Nephron progenitor cell (in vitro differentiated cells): ENCODE measurements at regions not wholly inside any gene's neighbourhood (a gene's known extent, or its start where the extent isn't known, plus 50 kb on each side); places are given as distances from the start of the nearest gene placed in this dataset.

ENCODE experiments used
- DNase-seq: peaks from one replicate; pipeline ENCODE4 v3.0.0; 2021
- H3K27ac Mint-ChIP-seq: 2 replicates; pipeline ENCODE4 v1.8.0; 2021; ENCODE audit warnings: mild to moderate bottlenecking, moderate library complexity, mixed read lengths
- H3K27me3 Mint-ChIP-seq: 2 replicates; pipeline ENCODE4 v1.8.0; 2021; ENCODE audit warnings: mild to moderate bottlenecking, low read depth, mixed read lengths; ENCODE audit not compliant: poor library complexity
- H3K36me3 Mint-ChIP-seq: 2 replicates; pipeline ENCODE4 v1.8.0; 2021; ENCODE audit warnings: low read depth, mixed read lengths
- H3K4me1 Mint-ChIP-seq: 2 replicates; pipeline ENCODE4 v1.8.0; 2021; ENCODE audit warnings: mixed read lengths
- H3K4me3 Mint-ChIP-seq: 2 replicates; pipeline ENCODE4 v1.8.0; 2021; ENCODE audit warnings: mild to moderate bottlenecking, moderate library complexity, mixed read lengths
- H3K9me3 Mint-ChIP-seq: 2 replicates; pipeline ENCODE4 v1.8.0; 2021; ENCODE audit warnings: mild to moderate bottlenecking, moderate library complexity, mixed read lengths
- TF ChIP-seq, protein P1 (sequence below): fragments of 200-600 bp; sonication (generic); IDR thresholded peaks from 2 replicates; pipeline ENCODE4 v1.5.0; 2021; ENCODE audit warnings: antibody characterized with exemption

- TF ChIP-seq, protein P1, sequence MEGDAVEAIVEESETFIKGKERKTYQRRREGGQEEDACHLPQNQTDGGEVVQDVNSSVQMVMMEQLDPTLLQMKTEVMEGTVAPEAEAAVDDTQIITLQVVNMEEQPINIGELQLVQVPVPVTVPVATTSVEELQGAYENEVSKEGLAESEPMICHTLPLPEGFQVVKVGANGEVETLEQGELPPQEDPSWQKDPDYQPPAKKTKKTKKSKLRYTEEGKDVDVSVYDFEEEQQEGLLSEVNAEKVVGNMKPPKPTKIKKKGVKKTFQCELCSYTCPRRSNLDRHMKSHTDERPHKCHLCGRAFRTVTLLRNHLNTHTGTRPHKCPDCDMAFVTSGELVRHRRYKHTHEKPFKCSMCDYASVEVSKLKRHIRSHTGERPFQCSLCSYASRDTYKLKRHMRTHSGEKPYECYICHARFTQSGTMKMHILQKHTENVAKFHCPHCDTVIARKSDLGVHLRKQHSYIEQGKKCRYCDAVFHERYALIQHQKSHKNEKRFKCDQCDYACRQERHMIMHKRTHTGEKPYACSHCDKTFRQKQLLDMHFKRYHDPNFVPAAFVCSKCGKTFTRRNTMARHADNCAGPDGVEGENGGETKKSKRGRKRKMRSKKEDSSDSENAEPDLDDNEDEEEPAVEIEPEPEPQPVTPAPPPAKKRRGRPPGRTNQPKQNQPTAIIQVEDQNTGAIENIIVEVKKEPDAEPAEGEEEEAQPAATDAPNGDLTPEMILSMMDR = no peak
- H3K27me3 Mint-ChIP-seq = peaks cover 9% of the 10 kb centered on the region
- no peak overlapping the region for H3K4me3 Mint-ChIP-seq
- H3K9me3 Mint-ChIP-seq = no peaks in the 10 kb centered on the region
- DNase-seq = no peak
- no peak overlapping the region for H3K27ac Mint-ChIP-seq
- no peaks in the 10 kb centered on the region for H3K36me3 Mint-ChIP-seq
- H3K4me1 Mint-ChIP-seq = no peaks in the 10 kb centered on the region
Observed at GRCh38 chr10:107686095-107686494, 521.6 kb upstream of the SORCS1 start.

GRCh38 chr10:107671960-107672359, 507.5 kb upstream of the SORCS1 start:
- TF ChIP-seq, protein P1 = no peak
- Mint-ChIP-seq H3K27me3 (no peaks in the 10 kb centered on the region), H3K4me1 (no peaks in the 10 kb centered on the region), H3K36me3 (no peaks in the 10 kb centered on the region), H3K27ac (no peak overlapping the region), H3K9me3 (no peaks in the 10 kb centered on the region), H3K4me3 (no peak overlapping the region)
- DNase-seq = no peak

DNA sequence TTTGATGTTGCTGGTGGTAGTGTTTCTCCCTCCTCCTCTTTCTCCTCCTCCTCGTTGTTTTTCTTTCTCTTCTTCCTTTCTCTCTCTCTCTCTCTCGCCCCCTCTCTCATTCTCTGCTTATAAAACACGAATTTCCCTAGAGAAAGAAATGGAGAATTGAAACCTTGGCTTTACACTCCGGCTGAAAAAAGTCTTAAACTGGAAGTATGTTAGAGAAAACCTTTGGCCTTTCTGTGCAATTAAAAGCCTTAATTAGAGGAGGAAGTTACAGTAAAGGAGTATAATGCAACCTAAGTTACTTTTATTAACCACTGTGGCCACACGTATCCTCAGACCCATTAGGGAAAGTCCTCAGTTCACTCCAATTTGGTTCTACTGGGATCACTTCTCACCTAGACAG, 501.7 kb upstream of the SORCS1 start:
- TF ChIP-seq, protein P1 = no peak
- no peak for DNase-seq
- Mint-ChIP-seq H3K36me3 (no peaks in the 10 kb centered on the region), H3K27ac (no peak overlapping the region), H3K4me3 (no peak overlapping the region), H3K9me3 (peaks cover 21% of the 10 kb centered on the region), H3K27me3 (no peaks in the 10 kb centered on the region), H3K4me1 (no peaks in the 10 kb centered on the region)

- Mint-ChIP-seq H3K27me3 (no peaks in the 10 kb centered on the region), H3K9me3 (peaks cover 28% of the 10 kb centered on the region), H3K36me3 (no peaks in the 10 kb centered on the region), H3K27ac (no peak overlapping the region), H3K4me1 (no peaks in the 10 kb centered on the region), H3K4me3 (no peak overlapping the region)
- TF ChIP-seq, protein P1 = no peak
- no peak for DNase-seq
Observed at GRCh38 chr10:107665459-107665858, 501.0 kb upstream of the SORCS1 start.

GRCh38 chr10:107657851-107658250, 493.3 kb upstream of the SORCS1 start:
- Mint-ChIP-seq H3K9me3 (peaks cover 15% of the 10 kb centered on the region), H3K27ac (no peak overlapping the region)
- no peak for DNase-seq

DNA sequence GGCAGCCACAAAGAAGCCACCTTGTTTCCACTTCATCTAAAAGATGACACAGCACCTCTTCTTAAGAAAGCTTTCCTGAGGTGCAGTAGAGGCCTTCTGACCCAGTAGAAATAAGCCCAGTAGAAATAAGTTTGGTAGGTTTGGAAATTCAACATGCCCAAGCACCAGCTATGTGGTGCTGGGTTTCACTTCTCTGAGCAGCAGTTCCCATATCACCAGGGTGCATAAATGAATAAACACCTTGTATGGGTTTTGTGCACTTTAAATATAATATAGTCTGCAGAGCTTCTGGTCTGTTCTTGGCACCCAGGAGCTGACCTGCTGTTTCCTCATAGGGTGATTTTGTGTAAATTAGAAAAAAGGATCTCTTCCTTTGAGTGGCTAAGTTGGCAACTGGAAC, 492.4 kb upstream of the SORCS1 start:
- H3K36me3 Mint-ChIP-seq = no peaks in the 10 kb centered on the region
- no peak for DNase-seq
- H3K4me3 Mint-ChIP-seq = no peak overlapping the region
- TF ChIP-seq, protein P1 = no peak
- no peak overlapping the region for H3K27ac Mint-ChIP-seq
- peaks cover 2% of the 10 kb centered on the region for H3K27me3 Mint-ChIP-seq
- H3K4me1 Mint-ChIP-seq = peaks cover 6% of the 10 kb centered on the region
- H3K9me3 Mint-ChIP-seq = peaks cover 12% of the 10 kb centered on the region

More at GRCh38 chr10:107657851-107658250, 493.3 kb upstream of the SORCS1 start:
- Mint-ChIP-seq H3K4me1 (peaks cover 6% of the 10 kb centered on the region), H3K4me3 (no peak overlapping the region), H3K27me3 (peaks cover 2% of the 10 kb centered on the region), H3K36me3 (no peaks in the 10 kb centered on the region)
- TF ChIP-seq, protein P1 = no peak
